Lower leg skin (tissue), 4 donors: ENCODE measurements at regions not wholly inside any gene's neighbourhood (a gene's known extent, or its start where the extent isn't known, plus 50 kb on each side); places are given as distances from the start of the nearest gene placed in this dataset.

Source experiments
- DNase-seq, 2 donors: peaks; one replicate each; pipeline ENCODE4 v3.0.0-alpha.2; 2019; ENCODE audit warnings: low spot score in 2 of 2
- H3K4me3 ChIP-seq: fragments of 200-600 bp; sonication (generic); 2 replicates; pipeline ENCODE4 v1.5.1; 2017; ENCODE audit warnings: mild to moderate bottlenecking, low read depth; ENCODE audit not compliant: poor library complexity, severe bottlenecking
- CTCF ChIP-seq, 3 donors: fragments of 450-650 bp; IDR thresholded peaks; one replicate each; pipeline ENCODE4 v1.5.1; 2016; ENCODE audit warnings: antibody characterized with exemption in 3 of 3, mild to moderate bottlenecking in 3 of 3, moderate library complexity in 2 of 3
- POLR2A ChIP-seq, 2 donors: fragments of 450-650 bp; IDR thresholded peaks; one replicate each; pipeline ENCODE4 v1.6.1; 2016 to 2017; ENCODE audit warnings: antibody characterized with exemption in 2 of 2, mild to moderate bottlenecking in 1 of 2, moderate library complexity in 1 of 2
- WGBS, 2 donors: methylation state at CpG; one replicate each; pipeline ENCODE4 v1.1.5; 2018; 5-methylcytosine and 5-hydroxymethylcytosine counted together
- intact Hi-C: fragments of 100-400 bp; cut with DNase I; formaldehyde crosslinking; loops from one replicate; pipeline ENCODE4 v1.15.0; 2023; ENCODE audit warnings: low total_unique reads

- DNase-seq = no peak
- intact Hi-C loops = no loop called here
- TF ChIP-seq CTCF (IDR thresholded peaks at IDR 0.05) (no peak), POLR2A (IDR thresholded peaks at IDR 0.05) (no peak)
- no peak overlapping the region for H3K4me3 ChIP-seq
- WGBS, 2 donors = 58 to 62% methylated on average over 2 of the region's 2 CpGs
Measured at GRCh38 chr17:69913216-69913615, 161.8 kb upstream of the KCNJ16 start.

GRCh38 chr17:69913616-69914015 lies 161.4 kb upstream of the KCNJ16 start:
- intact Hi-C loops = no loop called here
- 55 to 60% methylated on average over 2 of the region's 2 CpGs for WGBS, 2 donors
- no peak for DNase-seq
- TF ChIP-seq POLR2A (IDR thresholded peaks at IDR 0.05) (no peak), CTCF (IDR thresholded peaks at IDR 0.05) (no peak)
- no peak overlapping the region for H3K4me3 ChIP-seq

GRCh38 chr17:69914520-69914919 lies 160.5 kb upstream of the KCNJ16 start:
- no peak overlapping the region for H3K4me3 ChIP-seq
- WGBS, 2 donors = 94% methylated on average over 1 of the region's 1 CpG
- TF ChIP-seq CTCF (IDR thresholded peaks at IDR 0.05) (no peak), POLR2A (IDR thresholded peaks at IDR 0.05) (no peak)
- no peak for DNase-seq
- intact Hi-C loops = no loop called here

GRCh38 chr17:69916761-69917160 lies 158.3 kb upstream of the KCNJ16 start:
- intact Hi-C loops = no loop called here
- WGBS, 2 donors = 79 to 93% methylated on average over 2 of the region's 2 CpGs
- TF ChIP-seq CTCF (IDR thresholded peaks at IDR 0.05) (no peak), POLR2A (IDR thresholded peaks at IDR 0.05) (no peak)
- H3K4me3 ChIP-seq = no peak overlapping the region
- no peak for DNase-seq

GRCh38 chr17:69918164-69918563 lies 156.9 kb upstream of the KCNJ16 start:
- intact Hi-C loops = no loop called here
- no peak for TF ChIP-seq CTCF (IDR thresholded peaks at IDR 0.05)
- TF ChIP-seq POLR2A (IDR thresholded peaks at IDR 0.05) = no peak
- DNase-seq = no peak
- H3K4me3 ChIP-seq = no peak overlapping the region
- WGBS, 2 donors = 90 to 93% methylated on average over 4 of the region's 4 CpGs

- no peak for DNase-seq
- TF ChIP-seq POLR2A (IDR thresholded peaks at IDR 0.05) (no peak), CTCF (IDR thresholded peaks at IDR 0.05) (no peak)
- WGBS, 2 donors = 96 to 99% methylated on average over 2 of the region's 2 CpGs
- intact Hi-C loops = no loop called here
- H3K4me3 ChIP-seq = no peak overlapping the region
Measured at GRCh38 chr17:69919789-69920188, 155.2 kb upstream of the KCNJ16 start.
